H4 (cell line): ENCODE measurements at regions not wholly inside any gene's neighbourhood (a gene's known extent, or its start where the extent isn't known, plus 50 kb on each side); places are given as distances from the start of the nearest gene placed in this dataset.
"Not testable (repeated sequence)": the region's sequence is repeated elsewhere in the genome, so short reads cannot be mapped to it uniquely, and the experiment has no call there.

Source experiments
- DNase-seq: peaks from one replicate; pipeline ENCODE4 v3.0.0-alpha.2; 2015; ENCODE audit warnings: low spot score

DNA sequence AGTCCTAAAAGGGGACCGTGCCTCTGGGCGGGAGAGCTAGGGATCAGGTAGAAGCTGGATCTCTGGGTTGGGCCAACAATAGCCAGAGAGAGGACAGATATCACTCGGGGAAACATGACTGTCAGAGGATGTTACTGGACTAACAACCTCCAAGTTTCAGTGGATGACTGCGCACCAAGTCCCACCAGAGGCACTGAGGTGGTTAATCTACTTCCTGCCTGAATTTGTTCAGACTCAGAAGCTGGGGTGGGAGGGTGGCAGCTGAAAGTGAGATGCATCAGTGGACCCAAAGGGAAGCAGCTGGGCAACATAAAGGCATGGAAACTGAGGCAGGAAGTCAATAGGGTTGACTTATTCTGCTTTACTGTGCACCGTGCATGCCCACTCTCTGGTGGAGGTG lies 130.1 kb upstream of the SLC44A1 start:
- no peak for DNase-seq

DNA sequence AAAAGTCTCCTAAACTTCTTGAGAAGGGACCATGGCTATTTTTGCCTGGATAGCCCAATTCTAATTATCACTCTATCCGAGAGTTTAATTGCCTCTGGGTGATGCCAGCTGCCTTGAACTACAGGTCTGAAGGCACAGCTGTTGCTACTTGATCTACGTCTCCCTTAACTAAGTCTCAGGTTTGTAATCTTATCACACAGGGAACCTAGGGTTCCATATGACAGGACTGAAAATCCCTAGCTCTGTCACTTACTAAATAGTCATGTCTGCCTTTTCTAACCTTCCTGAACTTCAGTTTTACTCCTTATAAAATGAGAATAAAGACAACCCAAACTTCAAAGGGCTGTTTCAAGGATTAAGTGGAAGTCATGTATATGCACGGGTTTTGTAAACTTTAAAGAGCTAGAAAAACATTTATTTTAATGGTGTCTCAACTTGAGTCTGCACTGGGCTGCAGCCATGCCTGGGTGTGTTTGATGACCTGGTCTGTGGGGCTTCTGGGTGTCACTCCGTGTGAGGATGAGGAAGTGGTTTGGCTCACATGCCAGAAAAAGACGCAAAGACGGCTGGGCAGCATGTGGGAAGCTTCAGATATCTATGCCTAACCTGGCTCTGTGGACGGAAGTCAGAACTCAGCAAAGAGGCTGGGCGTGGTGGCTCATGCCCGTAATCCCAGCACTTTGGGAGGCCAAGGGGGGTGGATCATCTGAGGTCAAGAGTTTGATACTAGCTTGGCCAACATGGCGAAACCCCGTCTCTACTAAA lies 129.3 kb upstream of the SLC44A1 start:
- peak; percentile 67 for DNase-seq

DNA sequence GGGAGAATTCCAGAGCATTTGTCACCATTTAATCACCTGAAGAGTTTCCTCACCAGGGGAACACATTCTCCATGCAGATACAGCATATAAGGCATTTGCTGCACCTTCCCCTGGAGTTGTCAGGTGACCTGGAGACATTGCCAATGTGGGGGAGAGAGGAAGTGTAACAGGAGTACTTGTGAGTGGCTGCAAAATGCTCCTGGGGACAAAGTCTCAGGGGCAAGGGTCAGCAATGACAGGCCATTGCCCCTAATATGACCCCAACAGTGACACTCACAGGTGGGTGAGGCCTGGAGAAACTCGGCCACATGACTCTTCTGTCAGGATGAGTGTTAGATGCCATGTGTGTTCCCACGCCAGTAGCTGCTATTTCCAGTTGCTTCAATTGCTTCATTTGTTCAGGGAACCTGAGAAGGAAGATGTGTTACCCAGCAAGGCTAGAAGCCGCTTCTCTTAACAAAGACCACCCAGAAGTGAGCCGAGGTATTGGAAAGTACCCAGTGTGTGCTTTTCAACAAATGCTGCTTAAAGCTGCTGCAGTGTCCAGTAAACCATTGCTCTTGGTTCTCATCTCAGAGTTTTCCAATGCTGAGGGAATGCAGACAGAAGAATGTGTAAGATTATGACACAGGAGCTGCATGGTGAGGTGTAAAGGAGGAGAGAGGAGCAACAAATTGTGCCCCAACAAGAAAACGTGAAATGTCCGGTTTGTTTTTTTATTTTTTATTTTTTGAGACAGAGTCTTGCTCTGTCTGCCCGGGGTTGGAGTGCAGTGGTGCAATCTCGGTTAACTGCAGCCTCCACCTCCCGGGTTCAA lies 128.2 kb upstream of the SLC44A1 start:
- no peak for DNase-seq

DNA sequence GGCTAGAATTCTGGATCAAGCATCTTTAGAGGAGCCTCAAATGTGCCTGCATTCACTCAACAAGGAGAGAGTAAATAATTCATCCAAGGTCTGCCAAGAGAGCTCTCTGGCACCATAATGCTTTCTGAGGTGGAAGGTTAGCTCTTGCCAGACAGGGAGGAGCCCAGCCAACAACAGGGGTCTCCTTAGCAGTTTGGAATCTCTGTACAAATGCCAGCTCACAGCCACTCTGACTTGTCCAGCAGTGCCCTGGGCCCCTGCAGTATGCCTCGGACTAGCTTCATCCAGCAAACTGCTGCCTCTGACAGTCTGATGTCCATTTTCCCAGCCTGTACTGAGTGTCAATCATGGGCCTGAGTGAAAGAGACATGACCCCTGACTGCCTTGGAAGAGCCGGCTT lies 127.2 kb upstream of the SLC44A1 start:
- DNase-seq: no peak

DNA sequence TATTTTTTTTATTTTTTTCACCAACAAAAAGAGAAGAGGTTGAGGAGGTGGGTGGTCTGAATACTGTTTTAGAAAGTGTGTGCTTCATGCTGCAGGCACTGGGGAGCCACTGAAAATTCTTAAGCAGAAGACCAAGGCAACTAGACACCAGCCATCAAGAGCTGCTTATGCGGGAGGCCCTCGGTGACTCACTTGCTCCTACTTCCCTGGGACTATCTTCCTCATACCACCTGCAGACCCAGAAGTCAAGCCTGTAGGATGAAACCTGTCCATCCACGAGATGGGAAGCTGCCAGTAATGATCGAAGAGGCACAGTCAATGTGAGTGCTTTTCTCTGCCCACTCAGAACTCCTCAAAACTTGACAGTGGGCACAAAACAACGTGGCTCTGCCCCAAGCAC lies 125.8 kb upstream of the SLC44A1 start:
- DNase-seq: no peak

DNA sequence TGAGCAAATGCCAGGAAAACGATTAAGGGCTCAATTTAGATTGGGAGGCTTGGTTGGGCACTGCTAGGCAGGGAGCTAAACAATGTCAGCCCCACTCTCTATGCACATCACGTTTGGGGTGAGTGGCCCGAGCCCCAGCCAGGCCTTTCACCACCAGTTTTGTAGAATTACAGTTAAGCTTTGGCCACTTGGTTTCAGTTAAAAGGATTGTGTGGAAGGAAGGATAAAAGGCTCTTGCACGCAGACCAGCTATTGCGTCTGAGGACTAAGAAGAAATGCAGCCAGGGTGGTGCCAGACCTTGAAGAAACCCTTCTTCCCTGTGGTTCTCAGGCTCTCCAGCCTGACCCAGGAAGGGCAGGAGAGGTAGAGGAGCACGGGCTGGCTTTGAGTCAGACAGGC lies 125.3 kb upstream of the SLC44A1 start:
- DNase-seq: no peak

DNA sequence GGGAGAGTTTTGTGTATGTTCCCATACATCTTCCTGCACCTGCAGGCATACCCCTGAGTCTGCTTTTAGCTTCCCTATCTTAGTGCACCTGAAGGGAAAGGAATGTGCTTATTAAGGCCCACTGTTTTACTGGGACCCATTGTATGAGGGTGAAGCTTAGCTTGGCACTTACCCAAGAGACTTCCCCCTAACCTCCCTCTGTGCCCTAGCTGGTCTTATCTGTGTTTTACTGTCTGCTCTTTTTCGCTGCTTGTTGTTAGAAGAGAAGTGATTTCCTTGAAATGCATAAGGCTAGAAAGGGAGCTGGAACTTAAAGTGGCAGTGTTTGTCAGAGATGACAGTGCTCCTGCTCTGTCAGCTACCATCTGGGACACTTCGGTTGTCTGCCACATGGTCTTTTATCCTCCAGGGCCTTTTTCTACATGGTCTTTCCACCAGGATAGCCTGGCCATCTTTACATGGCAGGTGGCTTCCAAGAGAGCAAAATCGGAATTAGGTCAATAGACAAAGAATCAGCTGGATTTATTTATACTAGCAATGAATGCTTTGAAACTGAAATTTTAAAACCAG lies 122.5 kb upstream of the SLC44A1 start:
- no peak for DNase-seq

DNA sequence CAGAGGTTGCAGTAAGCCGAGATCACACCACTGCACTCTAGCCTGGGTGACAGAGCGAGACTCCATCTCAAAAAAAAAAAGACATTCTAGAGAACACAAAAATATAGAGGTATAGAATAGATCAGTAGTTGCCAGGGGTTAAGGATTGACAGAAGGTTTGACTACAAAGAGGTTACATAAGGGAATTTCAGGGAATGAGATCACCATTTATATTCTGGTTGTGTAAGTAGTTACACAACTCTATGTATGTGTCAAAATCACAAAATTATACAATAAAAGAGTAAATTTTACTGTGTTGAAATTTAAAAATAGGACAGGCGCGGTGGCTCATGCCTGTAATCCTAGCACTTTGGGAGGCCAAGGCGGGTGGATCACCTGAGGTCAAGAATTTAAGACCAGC lies 119.9 kb upstream of the SLC44A1 start:
- not testable (repeated sequence) for DNase-seq

DNA sequence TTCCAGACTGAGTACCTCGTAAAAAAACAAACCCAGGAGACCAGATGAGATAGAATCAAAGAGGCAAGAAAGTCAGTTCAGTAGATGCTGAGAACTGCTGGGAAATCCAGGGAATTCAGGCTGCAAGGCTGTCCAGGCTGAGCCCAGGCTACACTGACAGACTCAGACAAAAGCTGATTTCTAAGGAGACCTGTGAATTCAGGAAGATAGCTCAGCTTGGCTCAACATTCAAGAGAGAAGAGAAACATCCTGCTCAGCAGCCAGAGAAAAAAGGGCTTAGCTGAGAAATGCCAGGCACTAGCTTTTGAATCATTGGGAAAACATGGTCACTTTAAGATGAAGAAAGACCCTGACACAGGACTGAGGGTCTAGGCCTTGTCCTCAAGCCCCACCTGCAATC lies 118.2 kb upstream of the SLC44A1 start:
- DNase-seq: no peak

DNA sequence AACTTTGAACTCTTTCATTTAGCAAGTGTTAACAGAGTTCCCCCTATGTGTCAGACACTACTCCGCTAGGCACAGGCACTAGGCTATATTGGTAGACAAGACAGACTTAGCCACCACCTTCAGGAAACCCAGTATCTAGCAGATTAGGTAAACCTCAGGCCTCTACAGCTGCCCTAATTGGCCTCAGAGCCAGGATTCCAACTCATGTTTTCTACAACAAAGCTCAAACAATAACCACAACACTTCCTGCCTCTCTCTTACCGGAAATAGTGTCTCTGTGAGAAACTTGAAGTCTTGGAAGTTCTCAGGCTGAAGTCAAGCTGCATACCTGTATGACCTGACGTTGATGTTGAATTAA lies 116.6 kb upstream of the SLC44A1 start:
- DNase-seq: peak; percentile 90

DNA sequence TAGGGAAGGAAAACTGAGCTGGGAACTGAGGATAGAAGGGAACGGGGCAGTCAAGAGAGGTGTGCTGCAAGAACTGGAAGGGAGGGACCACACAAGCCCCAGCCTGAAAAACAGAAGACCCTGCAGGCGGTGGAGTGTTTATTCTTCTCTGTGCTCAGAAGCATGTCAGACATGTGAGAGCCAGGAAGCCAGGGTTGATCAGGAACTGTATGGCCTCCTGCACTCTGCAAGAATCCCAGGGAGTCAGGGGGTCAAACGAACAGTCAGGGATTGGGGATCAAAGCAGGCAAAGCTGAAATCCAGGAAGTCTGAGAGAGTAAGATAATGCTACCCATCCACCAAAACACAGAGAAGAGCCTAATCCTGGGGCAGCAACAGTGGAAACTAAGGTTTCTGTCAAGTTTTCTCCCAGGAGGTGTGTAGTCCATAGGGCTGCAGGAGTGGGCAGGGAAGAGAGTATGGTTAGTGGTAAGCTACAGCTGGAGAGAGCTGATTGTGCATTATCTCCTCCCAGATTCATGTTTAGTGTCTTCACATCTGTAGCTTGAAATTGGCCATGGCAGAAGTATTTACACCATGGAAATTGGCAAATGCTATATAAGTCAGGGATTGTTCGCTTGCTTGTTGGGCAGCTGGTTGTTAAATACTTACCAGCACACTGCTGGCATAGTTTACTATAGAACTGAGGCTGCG lies 115.4 kb upstream of the SLC44A1 start:
- DNase-seq: no peak

DNA sequence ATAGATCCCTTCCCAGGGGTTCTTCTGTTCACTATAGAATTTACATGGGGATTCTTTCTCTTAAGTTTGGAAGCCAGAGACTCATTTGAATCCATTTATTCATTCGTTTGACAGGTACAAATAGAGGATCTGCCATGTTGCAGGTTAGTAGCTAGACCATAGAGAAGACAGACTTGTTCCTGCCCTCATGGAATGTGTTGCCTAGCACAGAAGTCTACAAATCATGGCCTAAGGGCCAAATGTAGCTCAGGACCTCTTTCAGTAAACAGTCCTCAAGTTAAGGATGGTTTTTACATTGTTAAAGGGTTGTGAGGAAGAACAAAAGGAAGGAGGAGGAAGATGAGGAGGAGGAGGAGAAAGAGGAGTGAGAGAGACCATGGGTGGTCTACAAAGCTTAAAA lies 114.7 kb upstream of the SLC44A1 start:
- DNase-seq: no peak

DNA sequence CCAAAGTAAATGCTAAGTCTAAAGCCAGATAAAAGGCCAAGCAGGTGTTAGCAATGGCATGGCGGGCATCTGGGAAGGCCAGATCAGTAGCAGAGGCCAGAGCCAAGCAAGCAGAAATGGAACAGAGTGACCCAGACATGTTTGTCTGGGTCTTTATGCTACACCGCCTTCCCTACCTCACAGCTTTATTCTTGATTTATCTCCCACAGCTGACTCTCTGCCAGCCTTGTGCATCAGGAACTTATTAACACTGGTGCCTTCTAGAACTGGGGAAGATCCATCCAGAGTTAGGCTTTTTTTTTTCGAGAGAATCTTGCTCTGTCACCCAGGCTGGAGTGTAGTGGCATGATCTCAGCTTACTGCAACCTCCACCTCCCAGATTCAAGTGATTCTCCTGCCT lies 112.5 kb upstream of the SLC44A1 start:
- DNase-seq: no peak

DNA sequence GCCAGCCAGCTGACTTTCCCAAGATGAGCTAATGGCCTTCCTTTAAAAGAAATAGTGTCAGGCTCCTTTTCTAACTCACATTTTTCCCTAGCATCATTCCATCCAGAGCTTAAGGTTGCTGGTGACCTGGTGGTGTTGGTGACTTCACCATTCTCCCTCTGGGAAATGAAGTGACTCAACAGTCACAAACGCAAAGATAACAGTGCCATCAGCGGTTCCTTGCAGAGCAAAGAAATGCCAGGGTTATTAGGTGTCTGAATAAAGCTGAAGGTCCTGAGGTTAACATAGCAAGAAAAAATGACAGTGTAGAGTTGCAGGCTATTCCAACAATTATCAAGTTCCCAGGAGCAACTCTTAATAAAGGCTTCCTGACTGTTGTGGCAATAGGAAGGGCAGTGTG lies 111.8 kb upstream of the SLC44A1 start:
- peak; percentile 76 for DNase-seq

DNA sequence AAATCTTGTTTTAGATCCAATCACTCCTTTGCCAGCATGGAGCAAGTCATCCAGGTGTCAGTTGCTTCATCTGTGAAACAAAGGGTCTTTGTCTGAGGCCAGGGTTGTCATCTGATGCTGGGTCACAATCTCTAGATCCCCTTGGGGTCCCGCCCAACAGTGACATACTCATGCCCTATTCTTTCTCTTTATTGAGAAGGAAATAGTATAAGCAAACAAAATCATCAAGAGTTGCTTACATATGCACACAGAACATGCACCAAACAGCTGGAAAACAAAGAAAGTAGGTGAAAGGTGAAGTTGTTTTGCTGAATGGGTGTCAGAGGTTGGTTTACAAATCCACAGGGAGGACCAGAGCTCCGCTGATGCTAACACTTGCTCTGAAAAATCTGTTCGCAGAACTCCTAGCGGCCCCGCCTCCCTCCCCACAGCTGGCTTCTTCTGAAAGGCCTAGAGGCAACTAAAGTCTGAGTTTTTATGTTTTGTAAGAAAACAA lies 106.1 kb upstream of the SLC44A1 start:
- peak; percentile 23 for DNase-seq

DNA sequence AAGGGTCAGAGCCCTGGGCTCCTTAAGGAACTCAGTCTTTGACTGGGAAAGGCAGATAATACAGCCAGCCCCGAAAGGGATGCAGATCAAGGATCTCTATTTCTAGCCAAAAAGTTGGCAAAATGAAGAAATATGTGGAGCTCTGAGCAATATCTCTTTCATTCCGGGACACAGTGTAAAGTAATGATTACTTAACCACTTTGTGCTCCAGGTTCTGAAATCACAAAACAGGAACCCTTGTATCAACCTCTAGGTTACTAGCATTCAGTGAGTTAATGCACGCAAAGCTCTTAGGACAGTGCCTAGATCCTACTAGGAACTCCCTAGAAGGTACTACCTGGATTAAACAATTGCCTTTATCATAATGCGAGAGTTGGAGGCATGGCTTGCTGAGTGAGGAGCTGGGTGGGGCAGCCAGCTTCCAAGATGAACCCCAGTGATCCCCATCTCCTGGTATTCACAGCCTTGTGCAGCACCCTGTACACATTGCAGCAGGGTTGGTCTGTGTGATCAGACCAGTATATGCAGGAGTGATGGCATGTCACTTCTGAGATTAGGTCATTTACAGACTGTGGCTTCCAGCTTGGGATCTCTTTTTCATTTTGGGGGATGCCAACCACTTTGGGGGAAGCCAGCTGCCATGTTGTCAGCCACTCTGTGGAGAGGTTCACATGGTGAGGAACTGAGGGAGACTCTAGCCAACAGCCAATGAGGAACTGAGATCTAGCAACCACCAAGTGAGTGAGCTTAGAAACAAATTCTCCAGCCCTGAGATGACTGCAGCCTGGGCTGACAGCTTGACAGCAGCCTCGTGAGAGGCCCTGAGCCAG lies 103.1 kb upstream of the SLC44A1 start:
- DNase-seq: no peak

DNA sequence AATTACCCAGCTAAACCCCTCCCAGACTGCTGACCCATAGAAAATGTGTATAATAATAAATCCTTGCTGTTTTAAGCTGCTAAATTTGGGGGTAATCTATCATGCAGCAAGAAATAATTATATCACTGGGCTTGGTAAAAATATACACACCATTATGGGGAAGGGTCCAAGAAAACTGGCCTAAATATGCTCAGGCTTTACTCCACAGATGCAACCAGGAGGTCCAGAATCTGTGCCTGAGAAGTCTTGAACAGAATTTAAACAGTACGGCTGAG lies 102.5 kb upstream of the SLC44A1 start:
- no peak for DNase-seq

DNA sequence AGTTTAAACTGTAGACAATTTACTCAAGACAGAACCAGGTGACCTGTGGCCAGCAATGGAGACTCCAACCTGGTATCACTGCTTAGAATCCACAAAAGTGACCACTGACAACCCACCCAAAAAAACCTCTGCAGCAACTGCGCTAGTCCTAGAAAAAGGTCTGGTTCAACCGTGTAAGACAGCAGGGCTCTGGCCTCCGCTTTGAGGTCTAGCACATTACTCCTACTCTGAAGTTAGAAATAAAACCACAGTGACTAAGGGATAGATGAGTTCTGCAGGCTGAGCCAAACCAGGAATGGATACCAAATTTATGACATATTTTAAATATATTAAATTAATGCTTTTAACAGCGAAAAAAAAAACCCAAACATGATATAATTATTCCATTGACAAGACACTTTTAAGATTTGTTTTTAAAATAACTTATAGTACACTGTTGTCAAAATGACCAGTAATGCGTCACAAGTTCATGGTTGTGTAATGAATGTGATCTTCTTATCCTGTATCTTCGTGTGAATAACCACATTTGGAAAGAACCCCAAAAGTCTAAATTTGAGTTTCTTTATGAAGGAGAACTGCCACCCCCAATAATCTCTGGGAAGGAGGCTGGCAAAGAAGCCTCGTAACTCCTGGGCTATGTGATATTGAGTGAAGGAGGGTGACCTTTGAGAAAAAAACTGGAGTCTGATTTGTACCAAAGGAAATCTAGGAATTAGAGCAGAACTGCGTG lies 101.9 kb upstream of the SLC44A1 start:
- no peak for DNase-seq

DNA sequence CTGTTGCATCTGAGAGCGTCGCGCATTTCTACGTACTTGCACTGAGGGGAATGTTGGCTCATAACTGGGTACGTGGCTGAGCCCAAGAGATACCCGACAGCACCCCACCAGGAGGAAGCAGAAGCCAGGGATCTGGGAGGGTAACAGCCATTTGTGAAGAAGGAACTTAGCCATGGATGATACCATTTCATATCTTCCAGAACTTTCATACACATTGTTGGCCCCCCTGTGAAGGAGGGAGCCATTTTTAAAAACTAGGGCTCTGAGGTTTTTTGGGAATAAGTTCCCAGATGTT lies 101.4 kb upstream of the SLC44A1 start:
- DNase-seq: no peak

DNA sequence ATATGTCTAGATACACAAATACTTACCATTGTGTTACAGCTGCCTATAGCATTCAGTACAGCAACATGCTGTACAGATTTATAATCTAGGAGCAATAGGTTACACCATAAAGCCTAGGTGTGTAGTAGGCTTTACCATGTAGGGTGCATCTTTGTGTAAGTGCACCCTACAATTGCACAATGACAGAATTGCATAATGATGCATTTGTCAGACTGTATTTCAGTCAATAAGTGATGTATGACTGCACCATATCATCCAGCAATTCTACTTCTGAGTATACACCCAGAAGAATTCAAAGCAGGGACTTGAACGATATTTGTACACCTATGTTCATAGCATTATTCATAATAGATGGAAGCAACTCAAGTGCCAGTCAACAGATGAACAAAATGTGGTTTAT lies 100.4 kb upstream of the SLC44A1 start:
- no peak for DNase-seq

DNA sequence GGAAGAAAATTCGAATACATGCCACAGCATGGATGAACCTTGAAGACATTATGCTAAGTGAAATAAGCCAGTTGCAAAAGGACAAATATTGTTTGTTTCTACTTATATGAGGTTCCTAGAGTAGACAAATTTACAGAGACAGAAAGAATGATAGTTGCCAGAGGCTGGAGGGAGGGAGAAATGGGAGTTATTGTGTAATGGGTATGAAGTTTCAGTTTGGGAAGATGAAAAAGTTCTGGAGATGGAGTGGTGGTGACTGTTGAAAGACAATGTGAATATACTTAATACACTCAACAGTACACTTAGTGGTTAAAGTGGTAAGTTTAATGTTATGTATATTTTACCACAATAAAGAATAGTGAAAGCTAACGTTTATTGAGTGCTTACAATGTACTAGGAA lies 99.6 kb upstream of the SLC44A1 start:
- no peak for DNase-seq
